GM12878 (cell line): ENCODE measurements at regions not wholly inside any gene's neighbourhood (a gene's known extent, or its start where the extent isn't known, plus 50 kb on each side); places are given as distances from the start of the nearest gene placed in this dataset.

ENCODE experiments used
- ATAC-seq: fragments of 200-7000 bp; cut with Tn5 transposase; 3 replicates; pipeline ENCODE4 v1.9.1; 2020; ENCODE audit warnings: mild to moderate bottlenecking, moderate library complexity
- BruUV-seq: library from RNA; stranded (reverse); fragments of 400-500 nt; replicated peaks from 2 replicates; lab custom pipeline; 2021; lab: Mats Ljungman, UMichigan
- CTCF ChIA-PET: fragments of 300-600 bp; sonication (Branson Sonifier 250); formaldehyde crosslinking; extraction: SDS; loops from one replicate; lab custom pipeline; 2021; ENCODE audit warnings: inconsistent platforms; lab: Yijun Ruan, JAX
- POLR2A ChIA-PET: fragments of 350-600 bp; formaldehyde crosslinking; extraction: SDS; loops from one replicate; lab custom pipeline; 2021; ENCODE audit warnings: inconsistent platforms; lab: Charles Lee
- RAD21 ChIA-PET: fragments of 300-600 bp; sonication (Branson Sonifier 250); formaldehyde crosslinking; loops from one replicate; lab custom pipeline; 2023; ENCODE audit warnings: antibody characterized with exemption; ENCODE audit not compliant: unreplicated experiment; lab: Charles Lee
- SMC1A ChIA-PET: fragments of 300-600 bp; sonication (Branson Sonifier 250); formaldehyde crosslinking; loops from one replicate; lab custom pipeline; 2023; ENCODE audit not compliant: unreplicated experiment, uncharacterized antibody; lab: Charles Lee
- DNase-seq: peaks from one replicate; pipeline ENCODE4 v3.0.0-alpha.2; 2011; ENCODE audit warnings: low read depth, low spot score
- FAIRE-seq: peaks from 3 replicates; lab custom pipeline; 2011; peaks lifted over from hg19 to GRCh38; lab: Jason Lieb, UNC
- H2AFZ ChIP-seq: 2 replicates; pipeline ENCODE4 v1.6.0; 2011; ENCODE audit warnings: low read depth, low read length, control low read depth; ENCODE audit not compliant: control insufficient read depth
- H3K27ac ChIP-seq: 2 replicates; pipeline ENCODE4 v1.5.1; 2011; ENCODE audit warnings: control low read depth; ENCODE audit not compliant: control insufficient read depth, insufficient read depth
- H3K27me3 ChIP-seq, 2 experiments: replicated peaks in 1 of 2; 2 replicates each; pipeline versions ENCODE4 v1.6.0 to v1.6.1; 2011; ENCODE audit warnings: low read length in 1 of 2; ENCODE audit not compliant: control insufficient read depth in 2 of 2, insufficient read depth in 2 of 2
- H3K36me3 ChIP-seq, 2 experiments: 2 replicates each; pipeline ENCODE4 v1.5.1; 2011; ENCODE audit warnings: low read length in 1 of 2; ENCODE audit not compliant: control insufficient read depth in 2 of 2, insufficient read depth in 2 of 2
- H3K4me1 ChIP-seq: 2 replicates; pipeline ENCODE4 v1.6.1; 2011; ENCODE audit warnings: mild to moderate bottlenecking, low read length, moderate library complexity, mixed read lengths; ENCODE audit not compliant: control insufficient read depth, insufficient read depth
- H3K4me2 ChIP-seq: 2 replicates; pipeline ENCODE4 v1.6.0; 2011; ENCODE audit warnings: control low read depth; ENCODE audit not compliant: control insufficient read depth, insufficient read depth
- H3K4me3 ChIP-seq: fragments of 200-600 bp; sonication (generic); 2 replicates; pipeline ENCODE4 v1.5.1; 2016
- H3K79me2 ChIP-seq: 2 replicates; pipeline ENCODE4 v1.6.0; 2011; ENCODE audit warnings: low read length; ENCODE audit not compliant: control insufficient read depth, insufficient read depth
- H3K9ac ChIP-seq: 2 replicates; pipeline ENCODE4 v1.8.0; 2011; ENCODE audit warnings: low read length, control low read depth, mixed read lengths; ENCODE audit not compliant: control insufficient read depth, insufficient read depth
- H3K9me3 ChIP-seq: replicated peaks from 3 replicates; pipeline ENCODE4 v1.5.1; 2011; ENCODE audit warnings: mild to moderate bottlenecking, low read length; ENCODE audit not compliant: control insufficient read depth, insufficient read depth
- H4K20me1 ChIP-seq: 2 replicates; pipeline ENCODE4 v1.6.0; 2011; ENCODE audit not compliant: control insufficient read depth, insufficient read depth
- CHD2 ChIP-seq: IDR thresholded peaks from 2 replicates; pipeline ENCODE4 v1.6.1; 2011; ENCODE audit warnings: low read depth, low read length, improper control_type of control experiment, borderline replicate concordance
- CHD4 ChIP-seq: fragments of 200-600 bp; sonication (generic); IDR thresholded peaks from 2 replicates; pipeline ENCODE4 v1.6.1; 2016; ENCODE audit warnings: mild to moderate bottlenecking
- DPF2 ChIP-seq: fragments of 450-650 bp; IDR thresholded peaks from 2 replicates; pipeline ENCODE4 v1.6.1; 2017; ENCODE audit warnings: mild to moderate bottlenecking
- FOXM1 ChIP-seq: IDR thresholded peaks from 2 replicates; pipeline ENCODE4 v1.6.1; 2012; ENCODE audit warnings: low read depth, mild to moderate bottlenecking, inconsistent platforms, low read length, moderate library complexity
- HDGF ChIP-seq: fragments of 450-650 bp; IDR thresholded peaks from 2 replicates; pipeline ENCODE4 v1.6.1; 2016; ENCODE audit warnings: antibody characterized with exemption
- NFIC ChIP-seq: IDR thresholded peaks from 2 replicates; pipeline ENCODE4 v1.6.1; 2012; ENCODE audit warnings: low read depth, mild to moderate bottlenecking, inconsistent platforms, low read length, moderate library complexity
- NFYA ChIP-seq: IDR thresholded peaks from 2 replicates; pipeline ENCODE4 v1.6.1; 2011; ENCODE audit warnings: low read depth, mild to moderate bottlenecking, low read length, improper control_type of control experiment, borderline replicate concordance
- NKRF ChIP-seq: fragments of 450-650 bp; conservative IDR thresholded peaks from 2 replicates; pipeline ENCODE4 v1.6.1; 2017; ENCODE audit warnings: mild to moderate bottlenecking, moderate library complexity
- POLR2AphosphoS5 ChIP-seq: IDR thresholded peaks from 2 replicates; pipeline ENCODE4 v1.6.1; 2011; ENCODE audit warnings: mild to moderate bottlenecking, low read length, inconsistent platforms
- RAD21 ChIP-seq: IDR thresholded peaks from 2 replicates; pipeline ENCODE4 v1.6.1; 2011; ENCODE audit warnings: mild to moderate bottlenecking, low read depth, low read length, moderate library complexity; ENCODE audit not compliant: insufficient read depth
- TBL1XR1 ChIP-seq: IDR thresholded peaks from 2 replicates; pipeline ENCODE4 v1.6.1; 2012; ENCODE audit warnings: low read depth, low read length, improper control_type of control experiment
- ZNF24 ChIP-seq: fragments of 450-650 bp; IDR thresholded peaks from 2 replicates; pipeline ENCODE4 v1.6.1; 2017; ENCODE audit warnings: antibody characterized with exemption, mild to moderate bottlenecking
- WGBS: methylation state at CpG from one replicate; pipeline ENCODE4 v1.1.6; 2016; ENCODE audit warnings: low lambda C conversion rate; ENCODE audit not compliant: insufficient replicate concordance, insufficient coverage; ENCODE audit errors: missing lambda C conversion rate; 5-methylcytosine and 5-hydroxymethylcytosine counted together
- in situ Hi-C: fragments of 300-500 bp; cut with MboI; formaldehyde crosslinking; loops from 9 replicates; pipeline ENCODE4 v1.14.3; 2018; ENCODE audit warnings: mixed read lengths
- intact Hi-C: fragments of 100-400 bp; cut with micrococcal nuclease; formaldehyde crosslinking; loops from one replicate; pipeline ENCODE4 v1.14.2; 2022; ENCODE audit not compliant: unreplicated experiment
- TF ChIP-seq, protein P1 (sequence below): IDR thresholded peaks from 2 replicates; pipeline ENCODE4 v1.6.1; 2012; ENCODE audit warnings: low read depth, low read length, improper control_type of control experiment

- no peak overlapping the region for H3K4me2 ChIP-seq
- H4K20me1 ChIP-seq, result no peaks in the 10 kb centered on the region
- DNase-seq (no peak), ATAC-seq (no peak), FAIRE-seq (no peak)
- no peak overlapping the region for H2AFZ ChIP-seq
- ChIA-PET POLR2A (no interaction called here), RAD21 (no interaction called here), CTCF (no interaction called here), SMC1A (interaction anchor here (0.7 to 1.2 kb wide), 2 partner anchors 8 to 11 kb away, joined by 3 to 4 read pairs; no protein-coding TSS in a partner anchor)
- intact Hi-C loops (no loop called here), in situ Hi-C loops (no loop called here)
- no peak overlapping the region for H3K27ac ChIP-seq
- WGBS, result 29% methylated on average over 4 of the region's 4 CpGs
- BruUV-seq, result no TSS peak
- no peaks in the 10 kb centered on the region for H3K4me1 ChIP-seq
- no peak overlapping the region for H3K4me3 ChIP-seq
- TF ChIP-seq CHD2, result no peak
- TF ChIP-seq RAD21, result no peak
- no peak for TF ChIP-seq POLR2AphosphoS5
- no peak for TF ChIP-seq ZNF24
- TF ChIP-seq NFIC, result no peak
- TF ChIP-seq, protein P1, sequence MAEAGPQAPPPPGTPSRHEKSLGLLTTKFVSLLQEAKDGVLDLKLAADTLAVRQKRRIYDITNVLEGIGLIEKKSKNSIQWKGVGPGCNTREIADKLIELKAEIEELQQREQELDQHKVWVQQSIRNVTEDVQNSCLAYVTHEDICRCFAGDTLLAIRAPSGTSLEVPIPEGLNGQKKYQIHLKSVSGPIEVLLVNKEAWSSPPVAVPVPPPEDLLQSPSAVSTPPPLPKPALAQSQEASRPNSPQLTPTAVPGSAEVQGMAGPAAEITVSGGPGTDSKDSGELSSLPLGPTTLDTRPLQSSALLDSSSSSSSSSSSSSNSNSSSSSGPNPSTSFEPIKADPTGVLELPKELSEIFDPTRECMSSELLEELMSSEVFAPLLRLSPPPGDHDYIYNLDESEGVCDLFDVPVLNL, result no peak
- TF ChIP-seq NFYA, result no peak
- no peak for TF ChIP-seq HDGF
- TF ChIP-seq TBL1XR1, result no peak
- no peak for TF ChIP-seq CHD4
- no peak for TF ChIP-seq DPF2
- no peak for TF ChIP-seq NKRF
- no peak for TF ChIP-seq FOXM1
- no peaks in the 10 kb centered on the region for H3K36me3 ChIP-seq
- H3K9ac ChIP-seq, result no peak overlapping the region
- H3K27me3 ChIP-seq, result no peaks in the 10 kb centered on the region
- no peaks in the 10 kb centered on the region for H3K9me3 ChIP-seq
- no peaks in the 10 kb centered on the region for H3K79me2 ChIP-seq
These were observed 476.3 kb upstream of the CDH5 start for GRCh38 chr16:65890203-65890602.
